ENCODE measurements at regions not wholly inside any gene's neighbourhood (a gene's known extent, or its start where the extent isn't known, plus 50 kb on each side); places are given as distances from the start of the nearest gene placed in this dataset.

DNA sequence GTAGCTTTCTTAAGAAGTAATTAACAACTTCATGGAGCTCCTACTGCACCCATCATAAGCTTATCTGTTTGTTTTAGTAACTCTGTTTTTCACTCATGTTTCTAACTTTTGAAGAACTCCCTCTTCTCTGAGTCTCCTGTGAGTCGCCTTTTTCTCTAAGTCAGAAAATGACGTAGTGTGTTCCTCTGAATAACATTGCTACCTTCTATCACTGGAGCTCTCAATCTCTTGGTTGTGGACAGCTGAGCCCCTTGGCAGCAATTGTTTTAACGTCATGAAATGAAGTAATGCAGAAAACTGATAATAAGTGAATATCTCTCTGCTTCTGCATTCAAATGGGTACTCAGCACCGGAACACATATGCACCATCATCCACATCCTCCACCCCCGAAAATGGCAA lies 433.3 kb upstream of the SALL3 start:
- Histone ChIP-seq H3K9me3 (ENCODE audit: control insufficient read depth, low read length) (peaks cover 15% of the 10 kb centered on the region), H3K79me1 (replicated peaks; ENCODE audit: low read length, poor library complexity, severe bottlenecking) (no peaks in the 10 kb centered on the region)

DNA sequence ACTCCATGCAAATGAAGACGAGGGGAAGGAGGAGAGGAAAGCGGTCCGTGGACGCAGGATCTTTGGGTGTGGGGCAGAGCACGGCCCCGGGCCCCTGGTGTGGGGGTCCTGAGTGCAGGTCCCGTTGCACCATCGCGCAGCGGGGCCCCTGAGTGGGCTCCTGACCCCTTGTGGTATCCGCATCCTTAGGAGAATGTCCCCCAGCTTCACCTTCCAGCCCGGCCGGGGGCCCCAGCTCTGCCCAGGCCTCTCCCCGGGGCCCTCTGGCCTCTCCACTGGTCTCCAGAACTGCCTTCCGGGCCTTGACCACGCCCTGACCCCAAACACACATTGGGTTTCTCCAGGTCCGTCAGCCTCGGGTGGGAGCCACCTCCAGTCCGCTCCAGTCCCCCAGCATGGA lies 431.8 kb upstream of the SALL3 start:
- no peak overlapping the region for H3K9ac ChIP-seq (ENCODE audit: low read length)
- H3K9me3 ChIP-seq (ENCODE audit: control insufficient read depth, low read length): peaks cover 14% of the 10 kb centered on the region
- no peak overlapping the region for H2BK12ac ChIP-seq (ENCODE audit: low read length in 2 of 2)
- no peak overlapping the region for H4K91ac ChIP-seq (ENCODE audit: low read length)
- WGBS: 89% methylated on average over 19 of the region's 19 CpGs
- no peak overlapping the region for H3K27ac ChIP-seq (ENCODE audit: low read length, poor library complexity, severe bottlenecking)
- no peak overlapping the region for H2AFZ ChIP-seq (ENCODE audit: low read depth, low read length)
- no peak overlapping the region for H2BK15ac ChIP-seq (ENCODE audit: low read depth, poor library complexity, severe bottlenecking)
- no peak overlapping the region for H3K18ac ChIP-seq (ENCODE audit: low read depth in 1 of 2, low read length in 2 of 2)
- no peaks in the 10 kb centered on the region for H3K4me1 ChIP-seq (ENCODE audit: control insufficient read depth, insufficient read depth, low read depth, low read length)
- no peaks in the 10 kb centered on the region for H3K36me3 ChIP-seq (ENCODE audit: control insufficient read depth in 1 of 2, insufficient read depth in 2 of 2, low read depth in 1 of 2, low read length in 2 of 2)
- no peak overlapping the region for H4K8ac ChIP-seq (ENCODE audit: low read length)
- H3K4me2 ChIP-seq (ENCODE audit: low read length, poor library complexity, severe bottlenecking): no peak overlapping the region
- no peak overlapping the region for H2BK5ac ChIP-seq (ENCODE audit: low read depth, low read length, poor library complexity, severe bottlenecking)
- H3K27me3 ChIP-seq (ENCODE audit: control insufficient read depth in 1 of 2, insufficient read depth in 1 of 2, low read length in 2 of 2): no peaks in the 10 kb centered on the region
- H2BK120ac ChIP-seq (ENCODE audit: low read depth, low read length): no peak overlapping the region
- no peak overlapping the region for H2AK5ac ChIP-seq (ENCODE audit: low read length, severe bottlenecking)
- no peaks in the 10 kb centered on the region for H3K79me1 ChIP-seq (replicated peaks; ENCODE audit: low read length, poor library complexity, severe bottlenecking)
- no peak overlapping the region for H3K23ac ChIP-seq (ENCODE audit: low read length in 2 of 2)
- no peak overlapping the region for H3K14ac ChIP-seq (ENCODE audit: low read length in 2 of 2)
- H3K4me3 ChIP-seq (ENCODE audit: insufficient read depth in 1 of 2, low read depth in 1 of 2, low read length in 2 of 2): no peak overlapping the region
- DNase-seq: no peak
- no peak overlapping the region for H3K4ac ChIP-seq (ENCODE audit: low read depth in 1 of 2, low read length in 2 of 2)

More for the DNA sequence above, 433.3 kb upstream of the SALL3 start:
- WGBS: 74% methylated on average over 4 of the region's 5 CpGs
- no peak overlapping the region for H3K4me3 ChIP-seq (ENCODE audit: insufficient read depth in 1 of 2, low read depth in 1 of 2, low read length in 2 of 2)
- H2AK5ac ChIP-seq (ENCODE audit: low read length, severe bottlenecking): no peak overlapping the region
- H3K18ac ChIP-seq (ENCODE audit: low read depth in 1 of 2, low read length in 2 of 2): no peak overlapping the region
- H3K36me3 ChIP-seq (ENCODE audit: control insufficient read depth in 1 of 2, insufficient read depth in 2 of 2, low read depth in 1 of 2, low read length in 2 of 2): no peaks in the 10 kb centered on the region
- no peak overlapping the region for H3K27ac ChIP-seq (ENCODE audit: low read length, poor library complexity, severe bottlenecking)
- H3K4me2 ChIP-seq (ENCODE audit: low read length, poor library complexity, severe bottlenecking): no peak overlapping the region
- no peaks in the 10 kb centered on the region for H3K27me3 ChIP-seq (ENCODE audit: control insufficient read depth in 1 of 2, insufficient read depth in 1 of 2, low read length in 2 of 2)
- H4K91ac ChIP-seq (ENCODE audit: low read length): no peak overlapping the region
- H4K8ac ChIP-seq (ENCODE audit: low read length): no peak overlapping the region
- no peak overlapping the region for H3K23ac ChIP-seq (ENCODE audit: low read length in 2 of 2)
- no peak overlapping the region for H2AFZ ChIP-seq (ENCODE audit: low read depth, low read length)
- H3K9ac ChIP-seq (ENCODE audit: low read length): no peak overlapping the region
- H2BK5ac ChIP-seq (ENCODE audit: low read depth, low read length, poor library complexity, severe bottlenecking): no peak overlapping the region
- H3K4ac ChIP-seq (ENCODE audit: low read depth in 1 of 2, low read length in 2 of 2): no peak overlapping the region
- H2BK120ac ChIP-seq (ENCODE audit: low read depth, low read length): no peak overlapping the region
- H3K4me1 ChIP-seq (ENCODE audit: control insufficient read depth, insufficient read depth, low read depth, low read length): no peaks in the 10 kb centered on the region
- H2BK12ac ChIP-seq (ENCODE audit: low read length in 2 of 2): no peak overlapping the region
- no peak overlapping the region for H2BK15ac ChIP-seq (ENCODE audit: low read depth, poor library complexity, severe bottlenecking)
- H3K14ac ChIP-seq (ENCODE audit: low read length in 2 of 2): no peak overlapping the region
- no peak for DNase-seq

DNA sequence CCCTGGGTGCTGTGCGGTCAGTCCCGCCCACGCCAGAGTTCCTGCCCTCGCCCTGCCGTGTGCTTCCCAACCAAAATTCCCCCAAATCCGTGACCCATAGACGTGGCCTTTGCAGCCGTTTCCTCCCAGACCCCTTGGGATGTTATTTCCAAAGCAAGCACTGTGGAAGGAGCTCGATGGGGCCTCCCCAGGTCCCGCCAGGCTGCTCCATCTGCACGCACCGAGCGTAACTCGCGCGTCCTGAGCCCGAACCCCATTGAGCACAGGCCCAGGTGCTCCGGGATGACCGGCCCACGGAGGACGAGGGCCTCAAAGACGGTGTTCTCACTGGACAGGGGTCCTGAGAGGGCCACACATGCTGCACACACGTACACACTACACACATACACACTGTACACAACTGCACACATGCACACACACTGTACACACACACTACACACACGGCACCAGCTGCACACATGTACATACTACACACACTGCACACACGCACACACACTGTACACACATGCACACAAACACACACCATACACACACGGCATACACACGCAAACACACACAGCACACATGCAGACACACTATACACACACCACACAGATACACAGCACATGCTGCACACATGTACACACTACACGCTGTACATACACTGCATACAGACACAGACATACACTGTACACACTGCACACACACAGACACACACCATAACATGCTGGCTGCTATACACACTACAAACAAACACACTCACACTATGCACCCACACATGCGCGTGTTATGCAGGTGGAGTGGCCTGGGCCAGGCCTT lies 431.2 kb upstream of the SALL3 start:
- no peak overlapping the region for H3K27ac ChIP-seq (ENCODE audit: low read length, poor library complexity, severe bottlenecking)
- H4K8ac ChIP-seq (ENCODE audit: low read length): no peak overlapping the region
- 90% methylated on average over 30 of the region's 30 CpGs for WGBS
- H2BK5ac ChIP-seq (ENCODE audit: low read depth, low read length, poor library complexity, severe bottlenecking): no peak overlapping the region
- H2BK120ac ChIP-seq (ENCODE audit: low read depth, low read length): no peak overlapping the region
- H4K91ac ChIP-seq (ENCODE audit: low read length): no peak overlapping the region
- H3K79me1 ChIP-seq (replicated peaks; ENCODE audit: low read length, poor library complexity, severe bottlenecking): no peaks in the 10 kb centered on the region
- H2BK12ac ChIP-seq (ENCODE audit: low read length in 2 of 2): no peak overlapping the region
- no peak overlapping the region for H3K9ac ChIP-seq (ENCODE audit: low read length)
- H3K4me3 ChIP-seq (ENCODE audit: insufficient read depth in 1 of 2, low read depth in 1 of 2, low read length in 2 of 2): no peak overlapping the region
- no peak for DNase-seq
- H2BK15ac ChIP-seq (ENCODE audit: low read depth, poor library complexity, severe bottlenecking): no peak overlapping the region
- H2AK5ac ChIP-seq (ENCODE audit: low read length, severe bottlenecking): no peak overlapping the region
- no peak overlapping the region for H3K14ac ChIP-seq (ENCODE audit: low read length in 2 of 2)
- no peak overlapping the region for H3K4ac ChIP-seq (ENCODE audit: low read depth in 1 of 2, low read length in 2 of 2)
- H3K4me2 ChIP-seq (ENCODE audit: low read length, poor library complexity, severe bottlenecking): no peak overlapping the region
- H3K9me3 ChIP-seq (ENCODE audit: control insufficient read depth, low read length): peaks cover 15% of the 10 kb centered on the region
- no peaks in the 10 kb centered on the region for H3K4me1 ChIP-seq (ENCODE audit: control insufficient read depth, insufficient read depth, low read depth, low read length)
- no peak overlapping the region for H3K23ac ChIP-seq (ENCODE audit: low read length in 2 of 2)
- no peaks in the 10 kb centered on the region for H3K36me3 ChIP-seq (ENCODE audit: control insufficient read depth in 1 of 2, insufficient read depth in 2 of 2, low read depth in 1 of 2, low read length in 2 of 2)
- no peak overlapping the region for H2AFZ ChIP-seq (ENCODE audit: low read depth, low read length)
- H3K27me3 ChIP-seq (ENCODE audit: control insufficient read depth in 1 of 2, insufficient read depth in 1 of 2, low read length in 2 of 2): no peaks in the 10 kb centered on the region
- H3K18ac ChIP-seq (ENCODE audit: low read depth in 1 of 2, low read length in 2 of 2): no peak overlapping the region

DNA sequence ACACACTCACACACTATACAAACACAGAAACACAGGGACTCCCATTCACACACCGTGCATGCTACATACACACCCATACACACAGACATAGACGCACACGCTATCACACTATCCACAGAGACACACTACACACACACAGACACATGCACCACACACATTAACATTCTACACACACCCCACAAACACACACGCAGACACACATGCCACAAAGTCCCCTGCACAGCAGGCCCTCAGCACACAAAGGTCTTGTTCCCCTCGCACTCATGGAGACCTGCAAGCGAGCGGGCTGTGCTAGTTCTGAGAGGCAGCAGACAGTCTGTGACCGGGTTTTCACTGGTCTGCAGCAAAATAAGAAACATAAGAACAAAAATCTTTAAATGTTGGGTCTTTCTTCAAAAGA lies 429.6 kb upstream of the SALL3 start:
- Histone ChIP-seq H4K8ac (ENCODE audit: low read length) (no peak overlapping the region), H3K23ac (ENCODE audit: low read length in 2 of 2) (no peak overlapping the region), H3K4me3 (ENCODE audit: insufficient read depth in 1 of 2, low read depth in 1 of 2, low read length in 2 of 2) (no peak overlapping the region), H2AK5ac (ENCODE audit: low read length, severe bottlenecking) (no peak overlapping the region), H4K91ac (ENCODE audit: low read length) (no peak overlapping the region), H3K14ac (ENCODE audit: low read length in 2 of 2) (no peak overlapping the region), H3K79me1 (replicated peaks; ENCODE audit: low read length, poor library complexity, severe bottlenecking) (no peaks in the 10 kb centered on the region), H2BK120ac (ENCODE audit: low read depth, low read length) (no peak overlapping the region), H3K4me2 (ENCODE audit: low read length, poor library complexity, severe bottlenecking) (no peak overlapping the region), H2BK12ac (ENCODE audit: low read length in 2 of 2) (no peak overlapping the region), H3K27me3 (ENCODE audit: control insufficient read depth in 1 of 2, insufficient read depth in 1 of 2, low read length in 2 of 2) (no peaks in the 10 kb centered on the region), H2BK15ac (ENCODE audit: low read depth, poor library complexity, severe bottlenecking) (no peak overlapping the region), H3K36me3 (ENCODE audit: control insufficient read depth in 1 of 2, insufficient read depth in 2 of 2, low read depth in 1 of 2, low read length in 2 of 2) (no peaks in the 10 kb centered on the region), H3K4me1 (ENCODE audit: control insufficient read depth, insufficient read depth, low read depth, low read length) (no peaks in the 10 kb centered on the region), H3K18ac (ENCODE audit: low read depth in 1 of 2, low read length in 2 of 2) (no peak overlapping the region), H3K4ac (ENCODE audit: low read depth in 1 of 2, low read length in 2 of 2) (no peak overlapping the region), H3K9me3 (ENCODE audit: control insufficient read depth, low read length) (peaks cover 27% of the 10 kb centered on the region), H3K27ac (ENCODE audit: low read length, poor library complexity, severe bottlenecking) (no peak overlapping the region), H2AFZ (ENCODE audit: low read depth, low read length) (no peak overlapping the region), H3K9ac (ENCODE audit: low read length) (no peak overlapping the region), H2BK5ac (ENCODE audit: low read depth, low read length, poor library complexity, severe bottlenecking) (no peak overlapping the region)
- DNase-seq: no peak
- 84% methylated on average over 8 of the region's 8 CpGs for WGBS

Data from mesenchymal stem cell (in vitro differentiated cells and primary cell).